ENCODE measurements at regions not wholly inside any gene's neighbourhood (a gene's known extent, or its start where the extent isn't known, plus 50 kb on each side); places are given as distances from the start of the nearest gene placed in this dataset.

DNA sequence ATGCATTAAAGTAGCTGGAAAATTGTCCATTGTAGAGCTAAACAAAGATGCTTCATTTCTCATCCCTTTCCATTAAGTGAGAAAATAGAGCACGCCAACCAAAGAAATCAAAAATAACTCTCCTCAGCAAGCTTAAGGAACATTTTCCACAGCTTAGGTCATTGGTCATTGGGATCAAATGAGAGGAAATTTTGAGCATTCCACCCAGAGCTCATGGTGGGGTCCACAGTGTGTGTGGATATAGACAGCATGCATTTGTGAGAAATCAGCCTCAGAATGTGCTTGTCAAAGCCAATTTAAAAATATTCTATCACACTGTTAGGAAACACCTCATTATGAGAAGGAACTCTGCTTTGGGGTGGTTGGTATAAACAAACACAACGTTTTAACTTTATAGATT lies 97.2 kb downstream of the HDGFL1 start:
- no peaks in the 10 kb centered on the region for H3K27me3 ChIP-seq (ENCODE audit: control insufficient read depth in 2 of 2, insufficient read depth in 2 of 2, low read length in 2 of 2)
- FAIRE-seq (no peak), DNase-seq (ENCODE audit: low read depth, low spot score) (no peak)
- BruUV-seq (replicated peaks), result no TSS peak
- no peaks in the 10 kb centered on the region for H3K79me2 ChIP-seq (ENCODE audit: control insufficient read depth, insufficient read depth, low read length)
- no peaks in the 10 kb centered on the region for H4K20me1 ChIP-seq (replicated peaks; ENCODE audit: control insufficient read depth, extremely low read depth, insufficient read depth, low read length)
- H3K9me1 ChIP-seq (replicated peaks; ENCODE audit: control insufficient read depth, extremely low read depth, insufficient read depth, low read length), result no peaks in the 10 kb centered on the region
- H3K4me2 ChIP-seq (ENCODE audit: insufficient read depth, low read length), result no peak overlapping the region
- no peak overlapping the region for H3K27ac ChIP-seq (ENCODE audit: insufficient read depth, low read depth, low read length)
- intact Hi-C loops (cut with micrococcal nuclease), result no loop called here
- no peak overlapping the region for H3K4me3 ChIP-seq (replicated peaks in 1 of 3; ENCODE audit: insufficient read depth in 1 of 3, low read depth in 1 of 3, low read length in 3 of 3)
- TF ChIP-seq MYC (IDR thresholded peaks at IDR 0.05; ENCODE audit: low read depth, low read length), result no peak
- no peak for TF ChIP-seq JUN (IDR thresholded peaks at IDR 0.05; ENCODE audit: borderline replicate concordance, insufficient read depth, insufficient read length, low read depth)
- no peak for TF ChIP-seq GATA2 (IDR thresholded peaks at IDR 0.05; ENCODE audit: insufficient read depth, insufficient read length, low read depth, low read length)
- no peak for TF ChIP-seq EZH2 (IDR thresholded peaks at IDR 0.05; ENCODE audit: borderline replicate concordance, low read depth, low read length, severe bottlenecking)
- TF ChIP-seq, protein P1, sequence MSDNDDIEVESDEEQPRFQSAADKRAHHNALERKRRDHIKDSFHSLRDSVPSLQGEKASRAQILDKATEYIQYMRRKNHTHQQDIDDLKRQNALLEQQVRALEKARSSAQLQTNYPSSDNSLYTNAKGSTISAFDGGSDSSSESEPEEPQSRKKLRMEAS (IDR thresholded peaks at IDR 0.05; ENCODE audit: insufficient read depth, insufficient read length), result no peak
- no peak for TF ChIP-seq POLR2A (IDR thresholded peaks at IDR 0.05; ENCODE audit: low read depth, low read length)
- no peak for TF ChIP-seq FOS (IDR thresholded peaks at IDR 0.05; ENCODE audit: borderline replicate concordance, insufficient read depth, low read length)
- TF ChIP-seq POLR2AphosphoS5 (IDR thresholded peaks at IDR 0.05; ENCODE audit: insufficient read depth, low read depth, low read length), result no peak
- TF ChIP-seq, protein P2, sequence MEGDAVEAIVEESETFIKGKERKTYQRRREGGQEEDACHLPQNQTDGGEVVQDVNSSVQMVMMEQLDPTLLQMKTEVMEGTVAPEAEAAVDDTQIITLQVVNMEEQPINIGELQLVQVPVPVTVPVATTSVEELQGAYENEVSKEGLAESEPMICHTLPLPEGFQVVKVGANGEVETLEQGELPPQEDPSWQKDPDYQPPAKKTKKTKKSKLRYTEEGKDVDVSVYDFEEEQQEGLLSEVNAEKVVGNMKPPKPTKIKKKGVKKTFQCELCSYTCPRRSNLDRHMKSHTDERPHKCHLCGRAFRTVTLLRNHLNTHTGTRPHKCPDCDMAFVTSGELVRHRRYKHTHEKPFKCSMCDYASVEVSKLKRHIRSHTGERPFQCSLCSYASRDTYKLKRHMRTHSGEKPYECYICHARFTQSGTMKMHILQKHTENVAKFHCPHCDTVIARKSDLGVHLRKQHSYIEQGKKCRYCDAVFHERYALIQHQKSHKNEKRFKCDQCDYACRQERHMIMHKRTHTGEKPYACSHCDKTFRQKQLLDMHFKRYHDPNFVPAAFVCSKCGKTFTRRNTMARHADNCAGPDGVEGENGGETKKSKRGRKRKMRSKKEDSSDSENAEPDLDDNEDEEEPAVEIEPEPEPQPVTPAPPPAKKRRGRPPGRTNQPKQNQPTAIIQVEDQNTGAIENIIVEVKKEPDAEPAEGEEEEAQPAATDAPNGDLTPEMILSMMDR (IDR thresholded peaks at IDR 0.05; ENCODE audit: extremely low read depth in 1 of 2, insufficient read depth in 1 of 2, low read depth in 1 of 2, low read length in 2 of 2), result no peak
- no peaks in the 10 kb centered on the region for H3K9me3 ChIP-seq (replicated peaks; ENCODE audit: control insufficient read depth, insufficient read depth, low read length)
- CTCF ChIA-PET, result interaction anchor here (1.3 to 1.6 kb wide), 2 partner anchors 16 to 40 kb away, joined by 3 read pairs; no protein-coding TSS in a partner anchor
- POLR2A ChIA-PET, result no interaction called here
- dilution Hi-C loops (cut with MboI; ENCODE audit: extremely low pct_ligation_motif_present, low sequenced_read_pairs), result no loop called here
- no peaks in the 10 kb centered on the region for H3K36me3 ChIP-seq (ENCODE audit: control insufficient read depth in 2 of 2, extremely low read depth in 1 of 2, insufficient read depth in 2 of 2, low read length in 2 of 2)
- no peak overlapping the region for H2AFZ ChIP-seq (ENCODE audit: low read depth, low read length)
- no peaks in the 10 kb centered on the region for H3K4me1 ChIP-seq (ENCODE audit: control insufficient read depth, extremely low read depth, insufficient read depth, low read length)
- H3K9ac ChIP-seq (replicated peaks; ENCODE audit: extremely low read depth, insufficient read depth, low read length), result no peak overlapping the region
